ENCODE measurements at regions not wholly inside any gene's neighbourhood (a gene's known extent, or its start where the extent isn't known, plus 50 kb on each side); places are given as distances from the start of the nearest gene placed in this dataset.

GRCh38 chr5:67306965-67307607 lies 110.5 kb upstream of the CD180 start:
- intact Hi-C loops (cut with micrococcal nuclease; ENCODE audit: unreplicated experiment) (no loop called here), in situ Hi-C loops (cut with MboI) (no loop called here)
- Histone ChIP-seq H3K27me3 (replicated peaks in 1 of 2; ENCODE audit: control insufficient read depth in 2 of 2, insufficient read depth in 2 of 2, low read length in 1 of 2) (no peaks in the 10 kb centered on the region), H3K4me2 (ENCODE audit: control insufficient read depth, insufficient read depth) (no peak overlapping the region), H3K9me3 (replicated peaks; ENCODE audit: control insufficient read depth, insufficient read depth, low read length) (no peaks in the 10 kb centered on the region; the same call in 2 of the 3 replicates), H3K4me1 (ENCODE audit: control insufficient read depth, insufficient read depth, low read length) (no peaks in the 10 kb centered on the region), H3K4me3 (no peak overlapping the region), H2AFZ (ENCODE audit: control insufficient read depth, low read depth, low read length) (no peak overlapping the region), H3K36me3 (ENCODE audit: control insufficient read depth in 2 of 2, insufficient read depth in 2 of 2, low read length in 1 of 2) (no peaks in the 10 kb centered on the region), H3K9ac (ENCODE audit: control insufficient read depth, insufficient read depth, low read length) (no peak overlapping the region), H4K20me1 (ENCODE audit: control insufficient read depth, insufficient read depth) (no peaks in the 10 kb centered on the region), H3K27ac (ENCODE audit: control insufficient read depth, insufficient read depth) (no peak overlapping the region), H3K79me2 (ENCODE audit: control insufficient read depth, insufficient read depth, low read length) (no peaks in the 10 kb centered on the region)
- CTCF ChIA-PET: no interaction called here
- 38% methylated on average over 4 of the region's 4 CpGs for WGBS (ENCODE audit: insufficient coverage, insufficient replicate concordance, low lambda C conversion rate, missing lambda C conversion rate)
- no peak for DNase-seq (ENCODE audit: low read depth, low spot score)
- no peak for TF ChIP-seq CEBPB (IDR thresholded peaks at IDR 0.05; ENCODE audit: borderline replicate concordance in 1 of 2, low read depth in 2 of 2, low read length in 2 of 2)
- TF ChIP-seq EED (IDR thresholded peaks at IDR 0.05; ENCODE audit: low read depth): no peak
- TF ChIP-seq YBX1 (IDR thresholded peaks at IDR 0.05): no peak
- TF ChIP-seq JUNB (IDR thresholded peaks at IDR 0.05): no peak
- TF ChIP-seq MXI1 (IDR thresholded peaks at IDR 0.05; ENCODE audit: low read depth, low read length): no peak
- TF ChIP-seq SMAD5 (IDR thresholded peaks at IDR 0.05; ENCODE audit: low read depth): no peak
- no peak for TF ChIP-seq PML (IDR thresholded peaks at IDR 0.05; ENCODE audit: low read length)
- TF ChIP-seq RB1 (IDR thresholded peaks at IDR 0.05; ENCODE audit: borderline replicate concordance): no peak
- no peak for TF ChIP-seq ZNF384 (IDR thresholded peaks at IDR 0.05; ENCODE audit: borderline replicate concordance, low read depth, low read length)
- no peak for TF ChIP-seq ZNF24 (IDR thresholded peaks at IDR 0.05)
- no peak for TF ChIP-seq CREB1 (IDR thresholded peaks at IDR 0.05; ENCODE audit: low read depth)
- no peak for TF ChIP-seq IKZF2 (IDR thresholded peaks at IDR 0.05)
- no peak for TF ChIP-seq EP300 (IDR thresholded peaks at IDR 0.05; ENCODE audit: borderline replicate concordance in 1 of 2, control insufficient read depth in 1 of 2, low read depth in 2 of 2, low read length in 2 of 2)
- no peak for TF ChIP-seq IKZF1 (conservative IDR thresholded peaks at IDR 0.05)
- no peak for TF ChIP-seq ZNF207 (IDR thresholded peaks at IDR 0.05; ENCODE audit: borderline replicate concordance)
- POLR2A ChIA-PET: no interaction called here
- SMC1A ChIA-PET (ENCODE audit: uncharacterized antibody, unreplicated experiment): interaction anchor here (1.1 to 1.4 kb wide), 3 partner anchors 8 to 13 kb away, joined by 3 to 4 read pairs (median 4); no protein-coding TSS in a partner anchor
- no peak for FAIRE-seq
- ATAC-seq: no peak
- RAD21 ChIA-PET (ENCODE audit: unreplicated experiment): no interaction called here
- no TSS peak for BruUV-seq (replicated peaks)
